ENCODE measurements at regions not wholly inside any gene's neighbourhood (a gene's known extent, or its start where the extent isn't known, plus 50 kb on each side); places are given as distances from the start of the nearest gene placed in this dataset.

DNA sequence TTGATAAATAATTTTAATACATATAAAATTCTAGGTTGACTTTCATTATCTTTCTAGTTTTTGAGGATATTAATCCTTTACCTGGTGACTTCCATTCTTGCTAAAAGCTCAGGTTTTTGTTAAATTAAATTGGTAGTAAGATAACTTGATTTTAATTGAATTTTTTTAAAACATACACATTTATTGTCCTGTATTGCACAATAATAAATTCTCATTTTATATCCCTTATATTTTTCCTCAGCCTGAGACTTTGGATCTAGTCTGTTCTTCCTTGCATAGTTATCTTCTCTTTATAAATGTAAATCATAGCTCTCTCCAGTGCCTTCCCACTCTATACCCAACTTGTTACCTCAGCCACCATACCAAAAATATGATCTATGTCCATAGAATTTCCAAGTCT, 212.9 kb upstream of the CNTNAP2 start:
- TF ChIP-seq POLR2AphosphoS5 (IDR thresholded peaks at IDR 0.05; ENCODE audit: insufficient read depth in 1 of 2, low read depth in 1 of 2) (no peak), POLR2A (IDR thresholded peaks at IDR 0.05) (no peak)
- TF ChIP-seq, protein P1, sequence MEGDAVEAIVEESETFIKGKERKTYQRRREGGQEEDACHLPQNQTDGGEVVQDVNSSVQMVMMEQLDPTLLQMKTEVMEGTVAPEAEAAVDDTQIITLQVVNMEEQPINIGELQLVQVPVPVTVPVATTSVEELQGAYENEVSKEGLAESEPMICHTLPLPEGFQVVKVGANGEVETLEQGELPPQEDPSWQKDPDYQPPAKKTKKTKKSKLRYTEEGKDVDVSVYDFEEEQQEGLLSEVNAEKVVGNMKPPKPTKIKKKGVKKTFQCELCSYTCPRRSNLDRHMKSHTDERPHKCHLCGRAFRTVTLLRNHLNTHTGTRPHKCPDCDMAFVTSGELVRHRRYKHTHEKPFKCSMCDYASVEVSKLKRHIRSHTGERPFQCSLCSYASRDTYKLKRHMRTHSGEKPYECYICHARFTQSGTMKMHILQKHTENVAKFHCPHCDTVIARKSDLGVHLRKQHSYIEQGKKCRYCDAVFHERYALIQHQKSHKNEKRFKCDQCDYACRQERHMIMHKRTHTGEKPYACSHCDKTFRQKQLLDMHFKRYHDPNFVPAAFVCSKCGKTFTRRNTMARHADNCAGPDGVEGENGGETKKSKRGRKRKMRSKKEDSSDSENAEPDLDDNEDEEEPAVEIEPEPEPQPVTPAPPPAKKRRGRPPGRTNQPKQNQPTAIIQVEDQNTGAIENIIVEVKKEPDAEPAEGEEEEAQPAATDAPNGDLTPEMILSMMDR (IDR thresholded peaks at IDR 0.05), result no peak
- H3K27me3 ChIP-seq, result no peaks in the 10 kb centered on the region
- no peak overlapping the region for H3K4me3 ChIP-seq
- no peaks in the 10 kb centered on the region for H3K36me3 ChIP-seq
- H3K27ac ChIP-seq, result no peak overlapping the region
- no peak for DNase-seq (ENCODE audit: extremely low spot score in 2 of 2)
- intact Hi-C loops (cut with DNase I), result no loop called here
- H3K9me3 ChIP-seq, result no peaks in the 10 kb centered on the region
- H3K4me1 ChIP-seq, result no peaks in the 10 kb centered on the region

DNA sequence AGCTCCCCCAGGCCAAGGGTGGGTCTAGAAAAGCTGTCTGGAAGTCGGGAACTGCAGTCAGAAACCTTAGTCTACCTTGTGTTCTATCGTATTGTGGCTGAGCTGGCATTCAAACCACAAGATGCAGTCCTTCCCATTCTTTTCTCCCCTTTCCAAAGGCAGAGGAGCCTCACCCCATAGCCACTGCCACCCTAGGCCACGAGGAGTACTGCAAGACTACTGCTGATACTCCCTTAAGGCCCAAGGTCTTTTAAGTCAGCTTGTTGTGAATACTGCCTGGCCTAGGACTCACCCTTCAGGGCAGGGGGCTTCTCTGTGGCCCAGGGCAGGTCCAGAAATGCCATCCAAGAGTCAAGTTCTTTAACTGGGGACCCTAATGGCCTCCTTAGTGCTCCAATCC, 214.5 kb upstream of the CNTNAP2 start:
- intact Hi-C loops (cut with DNase I), result no loop called here
- TF ChIP-seq POLR2A (IDR thresholded peaks at IDR 0.05) (no peak), POLR2AphosphoS5 (IDR thresholded peaks at IDR 0.05; ENCODE audit: insufficient read depth in 1 of 2, low read depth in 1 of 2) (no peak)
- TF ChIP-seq, protein P1 (IDR thresholded peaks at IDR 0.05), result no peak
- H3K36me3 ChIP-seq, result no peaks in the 10 kb centered on the region
- no peak for DNase-seq (ENCODE audit: extremely low spot score in 2 of 2)
- no peak overlapping the region for H3K27ac ChIP-seq
- no peaks in the 10 kb centered on the region for H3K27me3 ChIP-seq
- H3K9me3 ChIP-seq, result no peaks in the 10 kb centered on the region
- H3K4me3 ChIP-seq, result no peak overlapping the region
- no peaks in the 10 kb centered on the region for H3K4me1 ChIP-seq

DNA sequence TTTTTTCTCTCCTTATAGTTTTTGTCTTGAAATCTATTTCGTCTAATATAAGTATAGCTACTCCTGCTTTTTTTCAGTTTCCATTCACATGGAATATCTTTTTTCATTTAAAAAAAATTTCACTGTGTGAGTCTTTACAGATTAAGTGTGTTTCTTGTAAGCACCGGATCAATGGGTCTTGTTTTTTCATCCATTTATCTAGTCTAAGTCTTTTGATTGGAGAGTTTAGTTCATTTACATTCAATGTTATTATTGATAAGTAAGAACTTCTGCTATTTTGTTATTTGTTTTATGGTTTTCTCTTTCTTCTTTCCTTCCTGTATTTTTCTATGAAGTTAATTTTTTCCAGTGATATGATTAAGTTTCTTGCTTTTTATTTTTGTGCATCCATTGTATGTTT, 216.7 kb upstream of the CNTNAP2 start:
- intact Hi-C loops (cut with DNase I), result no loop called here
- no peaks in the 10 kb centered on the region for H3K27me3 ChIP-seq
- no peaks in the 10 kb centered on the region for H3K4me1 ChIP-seq
- H3K9me3 ChIP-seq, result no peaks in the 10 kb centered on the region
- H3K36me3 ChIP-seq, result no peaks in the 10 kb centered on the region
- no peak overlapping the region for H3K27ac ChIP-seq
- no peak overlapping the region for H3K4me3 ChIP-seq
- no peak for TF ChIP-seq POLR2AphosphoS5 (IDR thresholded peaks at IDR 0.05; ENCODE audit: insufficient read depth in 1 of 2, low read depth in 1 of 2)
- no peak for DNase-seq (ENCODE audit: extremely low spot score in 2 of 2)

DNA sequence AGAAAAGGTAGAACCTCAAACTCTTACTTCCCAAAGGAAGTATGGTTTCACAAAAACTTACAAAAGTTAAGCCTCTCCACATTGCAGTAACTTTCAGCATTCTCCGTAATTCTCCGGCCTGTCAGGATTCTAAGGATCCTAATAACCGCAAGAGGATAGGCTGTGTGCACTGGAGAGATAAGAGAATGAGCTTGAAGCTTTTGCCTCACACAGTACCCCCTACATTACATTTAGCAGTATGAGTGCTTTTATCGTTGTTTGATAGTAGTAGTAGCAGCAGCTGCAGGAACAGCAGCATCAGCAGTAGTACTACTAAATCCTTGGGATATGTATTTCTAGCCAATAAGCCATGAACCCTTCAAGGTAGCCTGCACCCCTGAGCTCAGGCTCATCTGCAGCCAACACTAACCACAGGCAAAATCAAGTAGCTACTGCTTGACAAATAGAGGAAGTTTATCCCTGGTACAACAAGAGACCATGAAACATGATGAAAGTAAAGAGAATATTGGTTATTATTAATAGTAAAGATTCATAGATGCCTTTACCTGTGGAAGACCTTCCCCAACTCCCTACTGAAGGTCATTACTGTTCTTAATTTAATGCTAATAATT, 222.6 kb upstream of the CNTNAP2 start:
- no peak for TF ChIP-seq POLR2A (IDR thresholded peaks at IDR 0.05)
- no peak for TF ChIP-seq POLR2AphosphoS5 (IDR thresholded peaks at IDR 0.05; ENCODE audit: insufficient read depth in 1 of 2, low read depth in 1 of 2)
- TF ChIP-seq, protein P1 (IDR thresholded peaks at IDR 0.05), result no peak
- H3K4me1 ChIP-seq, result no peaks in the 10 kb centered on the region
- no peak overlapping the region for H3K4me3 ChIP-seq
- H3K27ac ChIP-seq, result no peak overlapping the region
- no peaks in the 10 kb centered on the region for H3K36me3 ChIP-seq
- H3K9me3 ChIP-seq, result no peaks in the 10 kb centered on the region
- no peak for DNase-seq (ENCODE audit: extremely low spot score in 2 of 2)
- intact Hi-C loops (cut with DNase I), result no loop called here
- no peaks in the 10 kb centered on the region for H3K27me3 ChIP-seq

DNA sequence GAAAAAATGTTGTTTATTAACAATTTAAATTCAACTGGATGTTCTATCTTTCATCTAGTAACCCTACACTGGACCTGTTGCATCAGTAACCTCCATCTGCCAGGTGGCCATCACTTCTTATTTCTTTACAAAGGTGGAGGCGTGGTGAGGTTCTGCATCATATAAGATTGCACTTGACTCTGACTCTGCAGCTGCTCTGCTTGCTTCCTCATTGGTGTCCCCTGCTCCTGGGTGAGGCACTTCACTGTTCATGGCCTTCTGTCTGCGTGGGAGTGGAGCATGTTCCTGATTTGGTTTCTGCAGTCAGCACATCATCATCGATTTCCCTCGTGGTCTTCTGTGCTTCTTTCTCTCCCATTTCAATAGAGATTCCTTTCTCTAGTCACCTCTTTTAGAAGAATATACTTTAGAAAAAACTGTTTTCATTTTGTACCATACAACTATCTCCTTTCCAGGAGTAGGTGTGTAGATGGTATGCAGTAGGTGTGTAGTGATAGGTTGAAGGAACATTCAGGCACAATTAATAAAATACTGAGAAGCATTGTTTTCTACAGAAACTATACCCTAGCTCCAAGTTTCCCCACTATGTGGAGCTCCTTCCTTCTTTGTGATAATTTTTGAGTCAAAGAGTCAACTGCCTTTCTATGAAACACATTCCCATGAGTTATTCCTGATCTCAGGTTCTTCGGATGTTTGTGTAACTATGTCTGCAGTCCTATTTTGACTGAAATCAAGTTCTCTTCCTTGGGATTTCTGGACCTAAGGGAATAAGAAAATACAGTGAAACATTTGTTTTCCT, 231.7 kb upstream of the CNTNAP2 start:
- H3K27me3 ChIP-seq, result no peaks in the 10 kb centered on the region
- no peak overlapping the region for H3K27ac ChIP-seq
- TF ChIP-seq, protein P1 (IDR thresholded peaks at IDR 0.05), result no peak
- TF ChIP-seq POLR2A (IDR thresholded peaks at IDR 0.05) (no peak), POLR2AphosphoS5 (IDR thresholded peaks at IDR 0.05; ENCODE audit: insufficient read depth in 1 of 2, low read depth in 1 of 2) (no peak)
- no peak for DNase-seq (ENCODE audit: extremely low spot score in 2 of 2)
- H3K9me3 ChIP-seq, result no peaks in the 10 kb centered on the region
- intact Hi-C loops (cut with DNase I), result no loop called here
- H3K4me1 ChIP-seq, result no peaks in the 10 kb centered on the region
- H3K36me3 ChIP-seq, result no peaks in the 10 kb centered on the region
- H3K4me3 ChIP-seq, result no peak overlapping the region
